ENCODE measurements at regions not wholly inside any gene's neighbourhood (a gene's known extent, or its start where the extent isn't known, plus 50 kb on each side); places are given as distances from the start of the nearest gene placed in this dataset.
A peak's percentile ranks its signal among the peaks of the same experiment; 100 is the strongest.
"Not testable (repeated sequence)": the region's sequence is repeated elsewhere in the genome, so short reads cannot be mapped to it uniquely, and the experiment has no call there.

GRCh38 chr6:169857343-169858292 is 106.2 kb downstream of the ERMARD start:
- H3K27me3 ChIP-seq: no peaks in the 10 kb centered on the region
- DNase-seq: no peak
- no peak for ATAC-seq (ENCODE audit: low FRiP score in 2 of 2)
- H3K36me3 ChIP-seq: no peaks in the 10 kb centered on the region
- WGBS, 2 donors: 92 to 99% methylated on average over 10 to 19 of the region's 19 CpGs
- no peak overlapping the region for H3K4me3 ChIP-seq
- peaks cover 7 to 32% (median 19%) of the 10 kb centered on the region in 4 donors for H3K4me1 ChIP-seq
- H3K9me3 ChIP-seq: peaks cover 5 to 18% (median 12%) of the 10 kb centered on the region in 4 donors
- H3K27ac ChIP-seq: no peak overlapping the region
- TF ChIP-seq POLR2AphosphoS5 (IDR thresholded peaks at IDR 0.05) (no peak), POLR2A (IDR thresholded peaks at IDR 0.05) (no peak), CTCF (IDR thresholded peaks at IDR 0.05) (no peak), EP300 (IDR thresholded peaks at IDR 0.05) (no peak)

- peaks cover 5 to 18% (median 12%) of the 10 kb centered on the region in 4 donors for H3K9me3 ChIP-seq
- not testable (repeated sequence) for ATAC-seq (ENCODE audit: low FRiP score in 2 of 2); H3K4me3 ChIP-seq; H3K36me3 ChIP-seq; H3K27ac ChIP-seq; H3K27me3 ChIP-seq
- DNase-seq: peak in 1 of 2 donors; percentile 67
- 91 to 96% methylated on average over 22 to 48 of the region's 49 CpGs for WGBS, 2 donors
- H3K4me1 ChIP-seq: peaks cover 8 to 33% (median 16%) of the 10 kb centered on the region in 4 donors
These were observed 105.3 kb downstream of the ERMARD start for GRCh38 chr6:169856442-169857342.

- peak overlapping the region in 1 of 4 donors; percentile 83 for H3K27ac ChIP-seq
- H3K4me3 ChIP-seq: no peak overlapping the region
- H3K27me3 ChIP-seq: no peaks in the 10 kb centered on the region
- ATAC-seq (ENCODE audit: low FRiP score in 2 of 2) (no peak), DNase-seq (no peak)
- H3K36me3 ChIP-seq: no peaks in the 10 kb centered on the region
- no peak for TF ChIP-seq EP300 (IDR thresholded peaks at IDR 0.05)
- TF ChIP-seq POLR2A (IDR thresholded peaks at IDR 0.05): no peak
- TF ChIP-seq CTCF (IDR thresholded peaks at IDR 0.05): no peak
- no peak for TF ChIP-seq POLR2AphosphoS5 (IDR thresholded peaks at IDR 0.05)
- WGBS, 2 donors: 94 to 95% methylated on average over 4 of the region's 4 CpGs
- H3K4me1 ChIP-seq: peaks cover 5 to 23% (median 11%) of the 10 kb centered on the region in 4 donors
- peaks cover 5 to 18% (median 12%) of the 10 kb centered on the region in 4 donors for H3K9me3 ChIP-seq
These were observed 103.4 kb downstream of the ERMARD start for GRCh38 chr6:169854813-169855212.

GRCh38 chr6:169854083-169854725 is 102.8 kb downstream of the ERMARD start:
- no peak overlapping the region for H3K4me3 ChIP-seq
- ATAC-seq (ENCODE audit: low FRiP score in 2 of 2): no peak
- peaks cover 5 to 18% (median 12%) of the 10 kb centered on the region in 4 donors for H3K9me3 ChIP-seq
- 93 to 97% methylated on average over 9 to 12 of the region's 12 CpGs for WGBS, 2 donors
- peaks cover 5 to 18% (median 9%) of the 10 kb centered on the region in 4 donors for H3K4me1 ChIP-seq
- DNase-seq: no peak
- H3K36me3 ChIP-seq: no peaks in the 10 kb centered on the region
- TF ChIP-seq EP300 (IDR thresholded peaks at IDR 0.05): no peak
- no peak for TF ChIP-seq POLR2AphosphoS5 (IDR thresholded peaks at IDR 0.05)
- no peak for TF ChIP-seq CTCF (IDR thresholded peaks at IDR 0.05)
- TF ChIP-seq POLR2A (IDR thresholded peaks at IDR 0.05): no peak
- peak overlapping the region in 2 of 4 donors; percentile 35 to 83 for H3K27ac ChIP-seq
- no peaks in the 10 kb centered on the region for H3K27me3 ChIP-seq

Measured in upper lobe of left lung (tissue), 6 donors.